ENCODE measurements at regions not wholly inside any gene's neighbourhood (a gene's known extent, or its start where the extent isn't known, plus 50 kb on each side); places are given as distances from the start of the nearest gene placed in this dataset.

DNA sequence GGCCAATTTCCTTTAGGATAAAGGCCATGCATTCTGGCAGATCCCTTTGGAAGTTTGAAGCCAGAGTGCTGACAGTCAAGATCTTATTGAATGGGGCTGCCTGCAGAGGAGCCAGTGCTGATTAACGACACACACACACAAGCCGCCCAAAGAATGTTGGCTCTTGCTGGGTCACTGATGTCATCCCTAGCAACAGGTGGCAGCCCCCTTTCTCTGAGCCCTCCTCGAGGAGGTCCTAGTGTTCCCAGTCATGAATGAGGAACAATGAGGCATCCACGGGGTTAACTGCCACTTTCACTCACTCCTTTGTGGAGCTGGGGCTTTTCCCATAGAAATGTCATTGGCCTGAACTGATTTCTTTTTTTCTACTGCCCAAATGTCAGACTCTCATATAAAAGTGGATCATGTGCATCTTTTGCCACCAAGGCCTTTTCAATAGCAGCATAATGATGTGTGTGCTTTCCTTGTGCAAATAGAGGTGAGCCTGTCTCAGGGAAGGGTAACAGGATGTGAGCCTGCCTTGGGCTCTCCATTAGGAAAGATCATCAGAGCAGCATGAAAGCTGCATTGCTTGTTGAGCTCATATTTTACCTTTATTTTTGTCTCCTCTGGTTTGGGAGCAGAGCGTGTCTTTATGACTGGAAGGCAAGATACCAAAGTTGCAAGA is 301.8 kb upstream of the MTNR1B start:
- TF ChIP-seq ZNF436 (CRISPR knock-in tag; IDR thresholded peaks at IDR 0.05), result no peak
- TF ChIP-seq SP1 (CRISPR knock-in tag; IDR thresholded peaks at IDR 0.05), result no peak
- no peak for TF ChIP-seq NFIC (IDR thresholded peaks at IDR 0.05)
- TF ChIP-seq RBM25 (IDR thresholded peaks at IDR 0.05; ENCODE audit: low read depth, low read length, severe bottlenecking), result no peak
- TF ChIP-seq NR2F6 (CRISPR knock-in tag; IDR thresholded peaks at IDR 0.05), result no peak
- TF ChIP-seq NFYB (IDR thresholded peaks at IDR 0.05; ENCODE audit: extremely low read depth, insufficient read length), result no peak
- TF ChIP-seq ZNF76 (CRISPR knock-in tag; IDR thresholded peaks at IDR 0.05; ENCODE audit: borderline replicate concordance), result no peak
- TF ChIP-seq, protein P1, sequence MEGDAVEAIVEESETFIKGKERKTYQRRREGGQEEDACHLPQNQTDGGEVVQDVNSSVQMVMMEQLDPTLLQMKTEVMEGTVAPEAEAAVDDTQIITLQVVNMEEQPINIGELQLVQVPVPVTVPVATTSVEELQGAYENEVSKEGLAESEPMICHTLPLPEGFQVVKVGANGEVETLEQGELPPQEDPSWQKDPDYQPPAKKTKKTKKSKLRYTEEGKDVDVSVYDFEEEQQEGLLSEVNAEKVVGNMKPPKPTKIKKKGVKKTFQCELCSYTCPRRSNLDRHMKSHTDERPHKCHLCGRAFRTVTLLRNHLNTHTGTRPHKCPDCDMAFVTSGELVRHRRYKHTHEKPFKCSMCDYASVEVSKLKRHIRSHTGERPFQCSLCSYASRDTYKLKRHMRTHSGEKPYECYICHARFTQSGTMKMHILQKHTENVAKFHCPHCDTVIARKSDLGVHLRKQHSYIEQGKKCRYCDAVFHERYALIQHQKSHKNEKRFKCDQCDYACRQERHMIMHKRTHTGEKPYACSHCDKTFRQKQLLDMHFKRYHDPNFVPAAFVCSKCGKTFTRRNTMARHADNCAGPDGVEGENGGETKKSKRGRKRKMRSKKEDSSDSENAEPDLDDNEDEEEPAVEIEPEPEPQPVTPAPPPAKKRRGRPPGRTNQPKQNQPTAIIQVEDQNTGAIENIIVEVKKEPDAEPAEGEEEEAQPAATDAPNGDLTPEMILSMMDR (IDR thresholded peaks at IDR 0.05 in 2 of 3, conservative IDR thresholded peaks at IDR 0.05 in 1 of 3; ENCODE audit: insufficient read depth in 2 of 3, low read depth in 1 of 3, low read length in 3 of 3), result no peak
- no peak for TF ChIP-seq BRF1 (IDR thresholded peaks at IDR 0.05; ENCODE audit: borderline replicate concordance, extremely low read depth, insufficient read length)
- no peak for TF ChIP-seq KDM4B (IDR thresholded peaks at IDR 0.05; ENCODE audit: borderline replicate concordance in 2 of 2, low read depth in 1 of 2)
- no peak for TF ChIP-seq TSC22D4 (tag; IDR thresholded peaks at IDR 0.05)
- TF ChIP-seq FOXJ3 (CRISPR knock-in tag; IDR thresholded peaks at IDR 0.05), result no peak
- no peak for TF ChIP-seq CREB1 (IDR thresholded peaks at IDR 0.05)
- no peak for TF ChIP-seq CREB1 (CRISPR knock-in tag; IDR thresholded peaks at IDR 0.05)

Data from K562 (cell line).